PC-3 (cell line): ENCODE measurements at regions not wholly inside any gene's neighbourhood (a gene's known extent, or its start where the extent isn't known, plus 50 kb on each side); places are given as distances from the start of the nearest gene placed in this dataset.

Experiments
- ATAC-seq: fragments of 200-7000 bp; cut with Tn5 transposase; 2 replicates; pipeline ENCODE4 v1.9.1; 2020; ENCODE audit warnings: mild to moderate bottlenecking, moderate library complexity
- BruUV-seq: library from RNA; stranded (reverse); fragments of 400-500 nt; replicated peaks from 2 replicates; lab custom pipeline; 2021; lab: Mats Ljungman, UMichigan
- CTCF ChIA-PET: fragments of 300-600 bp; sonication (Branson Sonifier 250); formaldehyde crosslinking; loops from one replicate; lab custom pipeline; 2022; ENCODE audit warnings: antibody characterized with exemption; lab: Charles Lee
- POLR2A ChIA-PET: fragments of 300-600 bp; sonication (Branson Sonifier 250); formaldehyde crosslinking; loops from one replicate; lab custom pipeline; 2022; ENCODE audit warnings: antibody characterized with exemption; ENCODE audit not compliant: unreplicated experiment; lab: Charles Lee
- DNase-seq: peaks from one replicate; pipeline ENCODE4 v3.0.0-alpha.2; 2015
- H2AFZ ChIP-seq: fragments of 300-600 bp; sonication (generic); 2 replicates; pipeline ENCODE4 v1.6.0; 2016; ENCODE audit warnings: antibody characterized with exemption, low read length
- H3F3A ChIP-seq: fragments of 300-600 bp; sonication (generic); one replicate; pipeline ENCODE4 v1.6.0; 2017; ENCODE audit warnings: antibody characterized with exemption, low read length, control low read depth, mild to moderate bottlenecking; ENCODE audit not compliant: unreplicated experiment
- H3K27ac ChIP-seq: fragments of 300-600 bp; sonication (generic); 2 replicates; pipeline ENCODE4 v1.5.1; 2016; ENCODE audit warnings: mild to moderate bottlenecking, low read length
- H3K27me3 ChIP-seq: fragments of 300-600 bp; sonication (generic); 2 replicates; pipeline ENCODE4 v1.6.1; 2016; ENCODE audit warnings: low read length, mixed read lengths
- H3K36me3 ChIP-seq: fragments of 300-600 bp; sonication (generic); 2 replicates; pipeline ENCODE4 v1.6.1; 2016; ENCODE audit warnings: low read depth, mixed run types, low read length, mixed read lengths
- H3K4me1 ChIP-seq: fragments of 300-600 bp; sonication (generic); 2 replicates; pipeline ENCODE4 v1.5.1; 2016; ENCODE audit warnings: low read length; ENCODE audit not compliant: insufficient read depth
- H3K4me2 ChIP-seq: fragments of 300-600 bp; sonication (generic); 2 replicates; pipeline ENCODE4 v1.6.0; 2016; ENCODE audit warnings: low read length
- H3K4me3 ChIP-seq: fragments of 300-600 bp; sonication (generic); 2 replicates; pipeline ENCODE4 v1.5.1; 2016; ENCODE audit warnings: mild to moderate bottlenecking, low read length, mixed read lengths
- H3K79me2 ChIP-seq: fragments of 300-600 bp; sonication (generic); 2 replicates; pipeline ENCODE4 v1.6.1; 2017; ENCODE audit warnings: low read length, mixed read lengths
- H3K9ac ChIP-seq: fragments of 300-600 bp; sonication (generic); 2 replicates; pipeline ENCODE4 v1.6.0; 2016; ENCODE audit warnings: mild to moderate bottlenecking, low read length
- H3K9me2 ChIP-seq: fragments of 300-600 bp; sonication (generic); replicated peaks from 2 replicates; pipeline ENCODE4 v1.6.1; 2016; ENCODE audit warnings: mixed run types, low read length, mixed read lengths
- H3K9me3 ChIP-seq: fragments of 300-600 bp; sonication (generic); 2 replicates; pipeline ENCODE4 v1.6.1; 2016; ENCODE audit warnings: low read length, mixed read lengths
- H4K20me1 ChIP-seq: fragments of 300-600 bp; sonication (generic); 2 replicates; pipeline ENCODE4 v1.6.1; 2016; ENCODE audit warnings: low read length, mixed read lengths
- EZH2 ChIP-seq: fragments of 300-600 bp; sonication (generic); IDR thresholded peaks from one replicate; pipeline ENCODE4 v1.6.1; 2017; ENCODE audit warnings: antibody characterized with exemption, mild to moderate bottlenecking, low read length; ENCODE audit not compliant: unreplicated experiment
- EZH2phosphoT487 ChIP-seq: fragments of 300-600 bp; sonication (generic); IDR thresholded peaks from 2 replicates; pipeline ENCODE4 v1.6.1; 2018; ENCODE audit warnings: mild to moderate bottlenecking, antibody characterized with exemption, low read length, borderline replicate concordance
- intact Hi-C: fragments of 100-400 bp; cut with micrococcal nuclease; formaldehyde crosslinking; loops from 2 replicates; pipeline ENCODE4 v1.9.0; 2023
- TF ChIP-seq, protein P1 (sequence below): fragments of 300-600 bp; sonication (generic); conservative IDR thresholded peaks from 2 replicates; pipeline ENCODE4 v1.5.1; 2017; ENCODE audit warnings: antibody characterized with exemption, low read depth, mild to moderate bottlenecking, low read length

DNA sequence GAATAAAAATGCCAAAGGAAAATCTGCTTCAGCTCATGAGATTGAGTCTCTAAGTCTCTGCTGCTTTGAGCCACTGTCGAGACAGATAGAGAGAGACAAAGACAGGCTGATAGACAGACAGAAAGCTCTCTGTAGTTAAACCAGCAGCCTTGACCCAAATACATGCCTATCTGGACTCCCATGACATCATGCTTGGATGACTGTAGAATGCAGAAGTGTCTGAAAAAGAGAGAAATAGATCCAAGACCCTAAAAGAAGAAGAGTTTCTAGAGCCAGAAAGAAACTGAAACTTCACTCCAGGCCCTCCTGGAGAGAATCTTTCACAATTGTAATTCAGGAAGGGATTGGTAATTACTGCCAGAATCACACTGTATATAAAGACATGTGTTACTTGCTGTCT is 122.6 kb upstream of the PLXNC1 start:
- BruUV-seq, result no TSS peak
- H3K4me2 ChIP-seq, result no peak overlapping the region

DNA sequence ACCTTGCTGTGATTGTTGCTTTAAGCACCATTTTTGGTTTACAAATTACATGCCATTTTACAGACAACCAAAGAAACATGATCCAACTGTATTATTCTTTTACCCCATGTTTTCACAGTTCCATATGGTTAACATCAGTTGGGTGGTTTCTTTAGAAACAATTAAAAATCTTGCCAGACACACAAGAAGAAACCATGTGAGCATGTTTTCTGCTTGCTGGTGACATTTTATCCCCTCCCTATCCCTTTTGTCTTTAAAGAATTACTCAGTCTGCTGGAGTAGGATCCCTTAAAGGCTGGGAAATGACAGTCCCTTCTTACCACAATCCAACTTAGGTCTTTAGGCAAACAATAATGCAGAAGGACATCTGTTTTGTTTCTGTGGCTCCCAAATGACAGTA is 121.8 kb upstream of the PLXNC1 start:
- Histone ChIP-seq H3K79me2 (no peaks in the 10 kb centered on the region), H3K9me2 (no peaks in the 10 kb centered on the region), H4K20me1 (no peaks in the 10 kb centered on the region), H3K4me3 (no peak overlapping the region), H3K27me3 (no peaks in the 10 kb centered on the region), H3K4me1 (no peaks in the 10 kb centered on the region), H3K9ac (no peak overlapping the region), H3F3A (no peaks in the 10 kb centered on the region), H3K36me3 (no peaks in the 10 kb centered on the region), H3K9me3 (no peaks in the 10 kb centered on the region), H2AFZ (no peak overlapping the region), H3K27ac (no peak overlapping the region), H3K4me2 (no peak overlapping the region)
- intact Hi-C loops, result no loop called here
- ChIA-PET POLR2A (no interaction called here), CTCF (no interaction called here)
- BruUV-seq, result no TSS peak
- ATAC-seq, result no peak
- no peak for DNase-seq
- TF ChIP-seq, protein P1, sequence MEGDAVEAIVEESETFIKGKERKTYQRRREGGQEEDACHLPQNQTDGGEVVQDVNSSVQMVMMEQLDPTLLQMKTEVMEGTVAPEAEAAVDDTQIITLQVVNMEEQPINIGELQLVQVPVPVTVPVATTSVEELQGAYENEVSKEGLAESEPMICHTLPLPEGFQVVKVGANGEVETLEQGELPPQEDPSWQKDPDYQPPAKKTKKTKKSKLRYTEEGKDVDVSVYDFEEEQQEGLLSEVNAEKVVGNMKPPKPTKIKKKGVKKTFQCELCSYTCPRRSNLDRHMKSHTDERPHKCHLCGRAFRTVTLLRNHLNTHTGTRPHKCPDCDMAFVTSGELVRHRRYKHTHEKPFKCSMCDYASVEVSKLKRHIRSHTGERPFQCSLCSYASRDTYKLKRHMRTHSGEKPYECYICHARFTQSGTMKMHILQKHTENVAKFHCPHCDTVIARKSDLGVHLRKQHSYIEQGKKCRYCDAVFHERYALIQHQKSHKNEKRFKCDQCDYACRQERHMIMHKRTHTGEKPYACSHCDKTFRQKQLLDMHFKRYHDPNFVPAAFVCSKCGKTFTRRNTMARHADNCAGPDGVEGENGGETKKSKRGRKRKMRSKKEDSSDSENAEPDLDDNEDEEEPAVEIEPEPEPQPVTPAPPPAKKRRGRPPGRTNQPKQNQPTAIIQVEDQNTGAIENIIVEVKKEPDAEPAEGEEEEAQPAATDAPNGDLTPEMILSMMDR, result no peak
- no peak for TF ChIP-seq EZH2phosphoT487
- TF ChIP-seq EZH2, result no peak

More for the DNA sequence above, 122.6 kb upstream of the PLXNC1 start:
- Histone ChIP-seq H3K4me3 (no peak overlapping the region), H3K4me1 (no peaks in the 10 kb centered on the region), H2AFZ (no peak overlapping the region), H4K20me1 (no peaks in the 10 kb centered on the region), H3F3A (no peaks in the 10 kb centered on the region), H3K79me2 (no peaks in the 10 kb centered on the region), H3K36me3 (no peaks in the 10 kb centered on the region), H3K9me2 (no peaks in the 10 kb centered on the region), H3K9me3 (no peaks in the 10 kb centered on the region), H3K9ac (no peak overlapping the region), H3K27me3 (no peaks in the 10 kb centered on the region), H3K27ac (no peak overlapping the region)
- POLR2A ChIA-PET, result no interaction called here
- DNase-seq (no peak), ATAC-seq (no peak)
- TF ChIP-seq, protein P1, result no peak
- TF ChIP-seq EZH2phosphoT487, result no peak
- no peak for TF ChIP-seq EZH2
- intact Hi-C loops, result no loop called here
- CTCF ChIA-PET, result no interaction called here

DNA sequence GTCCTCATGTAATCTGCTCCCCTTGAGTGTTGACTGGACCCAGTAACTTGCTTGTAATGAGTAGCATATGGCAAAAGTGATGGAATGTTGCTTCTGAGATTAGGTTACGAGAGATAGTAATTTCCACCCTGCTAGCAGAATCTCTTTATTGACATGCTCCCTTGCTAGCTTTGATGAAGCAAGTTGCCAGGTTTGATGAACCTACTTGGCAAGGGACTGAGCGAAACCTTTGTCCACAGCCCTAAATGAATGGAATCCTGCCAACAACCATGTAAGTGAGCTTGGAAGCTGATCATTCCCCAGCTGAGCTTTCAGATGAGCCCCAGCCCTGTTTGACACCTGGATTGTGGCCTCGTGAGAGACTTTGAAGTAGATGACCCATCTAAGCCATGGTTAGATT is 120.8 kb upstream of the PLXNC1 start:
- H3K36me3 ChIP-seq, result no peaks in the 10 kb centered on the region
- DNase-seq (no peak), ATAC-seq (no peak)
- no peaks in the 10 kb centered on the region for H4K20me1 ChIP-seq
- intact Hi-C loops, result no loop called here
- no peaks in the 10 kb centered on the region for H3K27me3 ChIP-seq
- no peaks in the 10 kb centered on the region for H3K9me2 ChIP-seq
- H3K4me2 ChIP-seq, result no peak overlapping the region
- no peak overlapping the region for H3K4me3 ChIP-seq
- CTCF ChIA-PET, result interaction anchor here (0.6 kb wide), 1 partner anchor 18 kb away, joined by 8 read pairs; no protein-coding TSS in a partner anchor
- H3K79me2 ChIP-seq, result no peaks in the 10 kb centered on the region
- no peaks in the 10 kb centered on the region for H3K9me3 ChIP-seq
- no peak overlapping the region for H3K9ac ChIP-seq
- no TSS peak for BruUV-seq
- POLR2A ChIA-PET, result interaction anchor here (0.7 kb wide), 1 partner anchor 28 kb away, joined by 5 read pairs; no protein-coding TSS in a partner anchor
- no peaks in the 10 kb centered on the region for H3F3A ChIP-seq
- no peaks in the 10 kb centered on the region for H3K4me1 ChIP-seq
- TF ChIP-seq, protein P1, result no peak
- no peak for TF ChIP-seq EZH2phosphoT487
- no peak for TF ChIP-seq EZH2
- H2AFZ ChIP-seq, result no peak overlapping the region
- H3K27ac ChIP-seq, result no peak overlapping the region
